ENCODE measurements at regions not wholly inside any gene's neighbourhood (a gene's known extent, or its start where the extent isn't known, plus 50 kb on each side); places are given as distances from the start of the nearest gene placed in this dataset.

GRCh38 chr18:6537475-6537874, 122.8 kb upstream of the L3MBTL4 start:
- TF ChIP-seq CTCF (IDR thresholded peaks at IDR 0.05) (no peak), POLR2A (IDR thresholded peaks at IDR 0.05) (no peak)
